GM23248 (cell line): ENCODE measurements at regions not wholly inside any gene's neighbourhood (a gene's known extent, or its start where the extent isn't known, plus 50 kb on each side); places are given as distances from the start of the nearest gene placed in this dataset.

Source experiments
- DNase-seq: peaks from one replicate; pipeline ENCODE4 v3.0.0-alpha.2; 2015
- H2AFZ ChIP-seq: fragments of 200-600 bp; sonication (generic); 2 replicates; pipeline ENCODE4 v1.6.1; 2016; ENCODE audit warnings: antibody characterized with exemption
- H3F3A ChIP-seq: fragments of 200-600 bp; sonication (generic); 2 replicates; pipeline ENCODE4 v1.6.1; 2016; ENCODE audit warnings: mild to moderate bottlenecking, antibody characterized with exemption, mixed run types; ENCODE audit not compliant: insufficient read depth
- H3K27ac ChIP-seq: fragments of 200-600 bp; sonication (generic); 2 replicates; pipeline ENCODE4 v1.5.1; 2016; ENCODE audit warnings: mild to moderate bottlenecking
- H3K27me3 ChIP-seq: fragments of 200-600 bp; sonication (generic); replicated peaks from 2 replicates; pipeline ENCODE4 v1.6.1; 2016; ENCODE audit warnings: mild to moderate bottlenecking; ENCODE audit not compliant: insufficient read depth
- H3K36me3 ChIP-seq: fragments of 200-600 bp; sonication (generic); 2 replicates; pipeline ENCODE4 v1.6.1; 2016; ENCODE audit warnings: low read depth, mild to moderate bottlenecking
- H3K4me1 ChIP-seq: fragments of 200-600 bp; sonication (generic); 2 replicates; pipeline ENCODE4 v1.6.1; 2016; ENCODE audit warnings: mild to moderate bottlenecking; ENCODE audit not compliant: insufficient read depth
- H3K4me2 ChIP-seq: fragments of 200-600 bp; sonication (generic); one replicate; pipeline ENCODE4 v1.6.1; 2016; ENCODE audit warnings: mild to moderate bottlenecking; ENCODE audit not compliant: unreplicated experiment
- H3K4me3 ChIP-seq: fragments of 200-600 bp; sonication (generic); 2 replicates; pipeline ENCODE4 v1.5.1; 2016; ENCODE audit warnings: mild to moderate bottlenecking
- H3K79me2 ChIP-seq: fragments of 200-600 bp; sonication (generic); 2 replicates; pipeline ENCODE4 v1.6.1; 2016; ENCODE audit warnings: mild to moderate bottlenecking; ENCODE audit not compliant: insufficient read depth
- H3K9ac ChIP-seq: fragments of 200-600 bp; sonication (generic); 2 replicates; pipeline ENCODE4 v1.6.1; 2016; ENCODE audit warnings: mild to moderate bottlenecking
- H3K9me2 ChIP-seq: fragments of 200-600 bp; sonication (generic); 2 replicates; pipeline ENCODE4 v1.6.1; 2016; ENCODE audit warnings: mixed run types, mild to moderate bottlenecking, moderate library complexity; ENCODE audit not compliant: insufficient read depth
- H3K9me3 ChIP-seq: fragments of 200-600 bp; sonication (generic); one replicate; pipeline ENCODE4 v1.6.1; 2017; ENCODE audit warnings: low read depth
- H4K20me1 ChIP-seq: fragments of 200-600 bp; sonication (generic); 2 replicates; pipeline ENCODE4 v1.6.0; 2016; ENCODE audit not compliant: insufficient read depth
- EZH2 ChIP-seq: fragments of 200-600 bp; sonication (generic); IDR thresholded peaks from 2 replicates; pipeline ENCODE4 v1.6.1; 2018; ENCODE audit warnings: antibody characterized with exemption, mild to moderate bottlenecking; ENCODE audit not compliant: insufficient read depth, poor library complexity, severe bottlenecking
- EZH2phosphoT487 ChIP-seq: fragments of 200-600 bp; sonication (generic); IDR thresholded peaks from 2 replicates; pipeline ENCODE4 v1.6.1; 2018; ENCODE audit warnings: antibody characterized with exemption, moderate library complexity, mild to moderate bottlenecking, low read depth; ENCODE audit not compliant: insufficient read depth
- WGBS, 2 experiments: methylation state at CpG; one replicate each; pipeline ENCODE4 v1.1.6; 2015 to 2017; ENCODE audit warnings: low lambda C conversion rate in 2 of 2, low coverage in 1 of 2; ENCODE audit errors: missing lambda C conversion rate in 2 of 2; 5-methylcytosine and 5-hydroxymethylcytosine counted together
- in situ Hi-C: fragments of 300-500 bp; cut with MboI; formaldehyde crosslinking; loops from 2 replicates; pipeline ENCODE4 v1.15.0; 2020

- Histone ChIP-seq H3F3A (no peaks in the 10 kb centered on the region), H3K9ac (no peak overlapping the region), H3K9me2 (no peaks in the 10 kb centered on the region), H3K79me2 (no peaks in the 10 kb centered on the region), H3K36me3 (no peaks in the 10 kb centered on the region), H3K4me3 (no peak overlapping the region), H3K4me2 (no peak overlapping the region), H2AFZ (no peak overlapping the region), H3K27me3 (no peaks in the 10 kb centered on the region), H4K20me1 (no peaks in the 10 kb centered on the region), H3K9me3 (no peaks in the 10 kb centered on the region), H3K4me1 (no peaks in the 10 kb centered on the region), H3K27ac (no peak overlapping the region)
- TF ChIP-seq EZH2 (no peak), EZH2phosphoT487 (no peak)
- in situ Hi-C loops = no loop called here
- DNase-seq = no peak
- WGBS, 2 experiments = 0 to 7% methylated on average over 1 of the region's 1 CpG
Measured at GRCh38 chr6:68307301-68307700, 327.8 kb upstream of the ADGRB3 start.

GRCh38 chr6:68296126-68296525, 339.0 kb upstream of the ADGRB3 start:
- no peak overlapping the region for H2AFZ ChIP-seq
- in situ Hi-C loops = no loop called here
- H3K9me3 ChIP-seq = no peaks in the 10 kb centered on the region
- no peaks in the 10 kb centered on the region for H3K9me2 ChIP-seq
- H3K36me3 ChIP-seq = no peaks in the 10 kb centered on the region
- no peak overlapping the region for H3K9ac ChIP-seq
- TF ChIP-seq EZH2 (no peak), EZH2phosphoT487 (no peak)
- DNase-seq = no peak
- H3K79me2 ChIP-seq = no peaks in the 10 kb centered on the region
- H3K4me1 ChIP-seq = no peaks in the 10 kb centered on the region
- H3K27me3 ChIP-seq = no peaks in the 10 kb centered on the region
- H4K20me1 ChIP-seq = no peaks in the 10 kb centered on the region
- H3K27ac ChIP-seq = no peak overlapping the region
- no peak overlapping the region for H3K4me3 ChIP-seq
- H3F3A ChIP-seq = no peaks in the 10 kb centered on the region
- H3K4me2 ChIP-seq = no peak overlapping the region

GRCh38 chr6:68282646-68283045, 352.4 kb upstream of the ADGRB3 start:
- no peaks in the 10 kb centered on the region for H3K4me1 ChIP-seq
- no peak overlapping the region for H3K4me2 ChIP-seq
- H3K9me3 ChIP-seq = no peaks in the 10 kb centered on the region
- TF ChIP-seq EZH2phosphoT487 (no peak), EZH2 (no peak)
- DNase-seq = no peak
- H3K4me3 ChIP-seq = no peak overlapping the region
- no peaks in the 10 kb centered on the region for H3K36me3 ChIP-seq
- H3K27ac ChIP-seq = no peak overlapping the region
- no peaks in the 10 kb centered on the region for H3F3A ChIP-seq
- H3K9ac ChIP-seq = no peak overlapping the region
- 18 to 26% methylated on average over 1 of the region's 1 CpG for WGBS, 2 experiments
- H3K27me3 ChIP-seq = no peaks in the 10 kb centered on the region
- in situ Hi-C loops = no loop called here
- no peak overlapping the region for H2AFZ ChIP-seq
- no peaks in the 10 kb centered on the region for H4K20me1 ChIP-seq
- H3K79me2 ChIP-seq = no peaks in the 10 kb centered on the region
- no peaks in the 10 kb centered on the region for H3K9me2 ChIP-seq

- in situ Hi-C loops = no loop called here
- WGBS, 2 experiments = 22 to 41% methylated on average over 3 of the region's 3 CpGs
- TF ChIP-seq EZH2 = no peak
- TF ChIP-seq EZH2phosphoT487 = no peak
Measured at GRCh38 chr6:68279793-68280557, 355.1 kb upstream of the ADGRB3 start.

GRCh38 chr6:68273297-68273696, 361.8 kb upstream of the ADGRB3 start:
- TF ChIP-seq EZH2 (no peak), EZH2phosphoT487 (no peak)
- in situ Hi-C loops = no loop called here
- no peak overlapping the region for H3K9ac ChIP-seq

More at GRCh38 chr6:68279793-68280557, 355.1 kb upstream of the ADGRB3 start:
- DNase-seq = no peak
- Histone ChIP-seq H3K79me2 (no peaks in the 10 kb centered on the region), H4K20me1 (no peaks in the 10 kb centered on the region), H3K4me1 (no peaks in the 10 kb centered on the region), H2AFZ (no peak overlapping the region), H3K4me2 (no peak overlapping the region), H3K4me3 (no peak overlapping the region), H3K9ac (no peak overlapping the region), H3K27ac (no peak overlapping the region), H3K27me3 (no peaks in the 10 kb centered on the region), H3K36me3 (no peaks in the 10 kb centered on the region), H3F3A (no peaks in the 10 kb centered on the region), H3K9me2 (no peaks in the 10 kb centered on the region), H3K9me3 (no peaks in the 10 kb centered on the region)

More at GRCh38 chr6:68273297-68273696, 361.8 kb upstream of the ADGRB3 start:
- Histone ChIP-seq H3K79me2 (no peaks in the 10 kb centered on the region), H3K27ac (no peak overlapping the region), H3K4me1 (no peaks in the 10 kb centered on the region), H2AFZ (no peak overlapping the region), H4K20me1 (no peaks in the 10 kb centered on the region), H3F3A (no peaks in the 10 kb centered on the region), H3K27me3 (no peaks in the 10 kb centered on the region), H3K9me2 (no peaks in the 10 kb centered on the region), H3K4me2 (no peak overlapping the region), H3K36me3 (no peaks in the 10 kb centered on the region), H3K4me3 (no peak overlapping the region), H3K9me3 (no peaks in the 10 kb centered on the region)
- no peak for DNase-seq
